ENCODE measurements at regions not wholly inside any gene's neighbourhood (a gene's known extent, or its start where the extent isn't known, plus 50 kb on each side); places are given as distances from the start of the nearest gene placed in this dataset.

DNA sequence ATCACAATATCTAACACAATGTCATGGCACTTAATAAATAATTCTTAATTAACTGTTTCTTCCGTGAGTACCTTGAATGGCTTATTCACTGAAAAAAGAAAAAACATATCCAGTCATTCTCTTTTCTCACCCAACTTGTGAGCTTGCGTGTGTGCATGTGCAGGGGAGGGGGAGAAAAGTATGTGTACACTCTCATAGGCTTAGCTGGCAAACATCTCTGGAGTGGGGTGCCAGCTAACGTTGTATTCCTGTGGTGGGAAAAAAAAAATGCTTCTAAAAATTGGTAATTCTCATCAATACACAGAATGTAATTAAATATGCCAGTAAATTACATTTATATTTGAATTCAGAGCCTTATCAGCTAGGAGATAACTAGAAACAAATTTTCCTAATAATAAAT is 291.9 kb upstream of the NOX3 start:
- H3K36me3 ChIP-seq (ENCODE audit: control insufficient read depth, insufficient read depth, low read length): no peaks in the 10 kb centered on the region
- H3K27me3 ChIP-seq (ENCODE audit: control insufficient read depth, insufficient read depth, low read length): no peaks in the 10 kb centered on the region
- TF ChIP-seq, protein P1, sequence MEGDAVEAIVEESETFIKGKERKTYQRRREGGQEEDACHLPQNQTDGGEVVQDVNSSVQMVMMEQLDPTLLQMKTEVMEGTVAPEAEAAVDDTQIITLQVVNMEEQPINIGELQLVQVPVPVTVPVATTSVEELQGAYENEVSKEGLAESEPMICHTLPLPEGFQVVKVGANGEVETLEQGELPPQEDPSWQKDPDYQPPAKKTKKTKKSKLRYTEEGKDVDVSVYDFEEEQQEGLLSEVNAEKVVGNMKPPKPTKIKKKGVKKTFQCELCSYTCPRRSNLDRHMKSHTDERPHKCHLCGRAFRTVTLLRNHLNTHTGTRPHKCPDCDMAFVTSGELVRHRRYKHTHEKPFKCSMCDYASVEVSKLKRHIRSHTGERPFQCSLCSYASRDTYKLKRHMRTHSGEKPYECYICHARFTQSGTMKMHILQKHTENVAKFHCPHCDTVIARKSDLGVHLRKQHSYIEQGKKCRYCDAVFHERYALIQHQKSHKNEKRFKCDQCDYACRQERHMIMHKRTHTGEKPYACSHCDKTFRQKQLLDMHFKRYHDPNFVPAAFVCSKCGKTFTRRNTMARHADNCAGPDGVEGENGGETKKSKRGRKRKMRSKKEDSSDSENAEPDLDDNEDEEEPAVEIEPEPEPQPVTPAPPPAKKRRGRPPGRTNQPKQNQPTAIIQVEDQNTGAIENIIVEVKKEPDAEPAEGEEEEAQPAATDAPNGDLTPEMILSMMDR (IDR thresholded peaks at IDR 0.05; ENCODE audit: insufficient read depth, low read length, poor library complexity, severe bottlenecking): no peak
- DNase-seq (ENCODE audit: low read depth): no peak
- H3K4me3 ChIP-seq (ENCODE audit: low read depth, low read length): no peak overlapping the region

DNA sequence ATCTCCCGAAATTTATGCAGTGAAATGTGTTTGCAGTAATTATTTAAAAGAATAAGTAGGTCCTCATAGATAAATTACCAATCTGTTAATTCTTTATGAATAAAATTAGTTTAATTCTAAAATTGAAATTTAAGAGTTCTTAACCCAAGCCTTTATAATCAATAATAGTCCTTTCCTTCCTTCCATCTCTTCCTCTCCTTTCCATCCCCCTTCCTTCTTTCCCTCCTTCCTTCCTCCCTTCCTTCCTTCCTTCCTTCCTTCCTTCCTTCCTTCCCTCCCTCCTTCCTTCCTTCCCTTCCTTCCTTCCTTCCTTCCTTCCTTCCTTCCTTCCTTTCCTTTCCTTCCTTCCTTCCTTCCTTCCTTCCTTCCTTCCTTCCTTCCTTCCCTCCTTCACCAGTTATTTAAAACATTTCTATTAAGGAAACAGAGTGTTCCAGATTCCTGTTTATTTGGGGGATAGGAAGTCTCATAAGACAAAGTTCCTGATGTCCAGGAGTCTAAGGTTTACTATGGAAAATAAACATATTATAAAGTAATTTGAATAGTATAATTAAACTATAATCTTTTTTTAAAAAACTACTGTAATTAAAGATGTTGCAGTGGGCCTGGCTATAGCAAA is 285.3 kb upstream of the NOX3 start:
- H3K36me3 ChIP-seq (ENCODE audit: control insufficient read depth, insufficient read depth, low read length): no peaks in the 10 kb centered on the region
- TF ChIP-seq, protein P1 (IDR thresholded peaks at IDR 0.05; ENCODE audit: insufficient read depth, low read length, poor library complexity, severe bottlenecking): no peak
- H3K4me3 ChIP-seq (ENCODE audit: low read depth, low read length): no peak overlapping the region
- H3K27me3 ChIP-seq (ENCODE audit: control insufficient read depth, insufficient read depth, low read length): no peaks in the 10 kb centered on the region
- DNase-seq (ENCODE audit: low read depth): no peak

- no peak overlapping the region for H3K4me3 ChIP-seq (ENCODE audit: low read depth, low read length)
- no peak for DNase-seq (ENCODE audit: low read depth)
- H3K36me3 ChIP-seq (ENCODE audit: control insufficient read depth, insufficient read depth, low read length): no peaks in the 10 kb centered on the region
- no peaks in the 10 kb centered on the region for H3K27me3 ChIP-seq (ENCODE audit: control insufficient read depth, insufficient read depth, low read length)
- TF ChIP-seq, protein P1 (IDR thresholded peaks at IDR 0.05; ENCODE audit: insufficient read depth, low read length, poor library complexity, severe bottlenecking): no peak
Observed at GRCh38 chr6:155738602-155739105, 283.0 kb upstream of the NOX3 start.

GRCh38 chr6:155717374-155717773 is 261.7 kb upstream of the NOX3 start:
- DNase-seq (ENCODE audit: low read depth): no peak
- TF ChIP-seq, protein P1 (IDR thresholded peaks at IDR 0.05; ENCODE audit: insufficient read depth, low read length, poor library complexity, severe bottlenecking): no peak
- Histone ChIP-seq H3K36me3 (ENCODE audit: control insufficient read depth, insufficient read depth, low read length) (no peaks in the 10 kb centered on the region), H3K4me3 (ENCODE audit: low read depth, low read length) (no peak overlapping the region), H3K27me3 (ENCODE audit: control insufficient read depth, insufficient read depth, low read length) (no peaks in the 10 kb centered on the region)

- H3K27me3 ChIP-seq (ENCODE audit: control insufficient read depth, insufficient read depth, low read length): no peaks in the 10 kb centered on the region
- no peak for DNase-seq (ENCODE audit: low read depth)
- TF ChIP-seq, protein P1 (IDR thresholded peaks at IDR 0.05; ENCODE audit: insufficient read depth, low read length, poor library complexity, severe bottlenecking): no peak
- H3K36me3 ChIP-seq (ENCODE audit: control insufficient read depth, insufficient read depth, low read length): no peaks in the 10 kb centered on the region
- H3K4me3 ChIP-seq (ENCODE audit: low read depth, low read length): no peak overlapping the region
Observed at GRCh38 chr6:155710704-155711103, 255.1 kb upstream of the NOX3 start.

DNA sequence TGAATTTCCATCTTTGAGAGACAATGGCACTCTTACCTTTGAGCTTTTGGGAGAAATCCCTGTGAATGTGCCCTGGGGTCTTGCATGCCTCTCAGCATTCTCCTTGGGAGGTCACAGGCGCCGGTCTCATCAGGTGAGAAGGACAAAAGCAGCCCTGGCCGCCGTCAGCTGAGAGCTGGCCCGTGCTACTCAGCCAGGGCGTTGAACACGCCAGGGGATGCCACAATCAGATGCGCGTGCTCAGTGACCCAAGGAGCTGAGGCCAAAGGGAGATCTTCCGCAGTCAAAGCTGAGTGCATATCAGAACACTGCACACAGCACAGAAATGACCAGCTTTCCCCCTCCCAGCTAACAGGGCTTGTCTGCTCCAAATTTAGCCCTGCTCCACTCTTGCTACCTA is 253.6 kb upstream of the NOX3 start:
- H3K4me3 ChIP-seq (ENCODE audit: low read depth, low read length): no peak overlapping the region
- no peaks in the 10 kb centered on the region for H3K36me3 ChIP-seq (ENCODE audit: control insufficient read depth, insufficient read depth, low read length)
- TF ChIP-seq, protein P1 (IDR thresholded peaks at IDR 0.05; ENCODE audit: insufficient read depth, low read length, poor library complexity, severe bottlenecking): no peak
- H3K27me3 ChIP-seq (ENCODE audit: control insufficient read depth, insufficient read depth, low read length): no peaks in the 10 kb centered on the region
- no peak for DNase-seq (ENCODE audit: low read depth)
